ENCODE measurements at regions not wholly inside any gene's neighbourhood (a gene's known extent, or its start where the extent isn't known, plus 50 kb on each side); places are given as distances from the start of the nearest gene placed in this dataset.

GRCh38 chr15:31799715-31800321 is 230.5 kb upstream of the CHRNA7 start:
- DNase-seq (ENCODE audit: extremely low read depth, low read depth) = no peak

GRCh38 chr15:31801152-31801551 is 229.2 kb upstream of the CHRNA7 start:
- DNase-seq (ENCODE audit: extremely low read depth, low read depth) = no peak

- no peak for DNase-seq (ENCODE audit: extremely low read depth, low read depth)
Measured at GRCh38 chr15:31802761-31803160, 227.6 kb upstream of the CHRNA7 start.

DNA sequence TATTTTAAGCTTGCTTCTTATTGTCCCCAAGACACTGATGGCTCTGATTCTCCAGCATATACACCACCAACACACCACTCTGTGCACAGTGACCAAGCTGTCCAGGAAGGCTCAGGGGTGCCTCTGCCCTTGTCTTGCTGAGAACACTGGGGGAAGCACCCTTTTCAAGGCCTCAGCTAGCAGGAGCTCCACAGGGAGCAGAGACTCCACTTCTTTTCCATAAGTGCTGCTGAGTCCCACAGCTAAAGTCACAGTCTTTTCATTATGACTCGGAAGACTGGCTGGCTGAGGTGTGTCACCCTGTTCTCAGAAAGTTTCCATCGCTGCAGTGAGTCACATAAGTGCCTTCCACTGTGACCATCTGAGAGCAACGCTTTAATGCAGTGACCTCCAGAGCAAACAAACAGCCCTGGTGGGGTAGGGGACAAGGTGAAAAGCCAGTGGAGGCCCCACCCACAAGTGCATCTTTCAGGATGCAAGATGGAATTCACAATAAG is 226.9 kb upstream of the CHRNA7 start:
- no peak for DNase-seq (ENCODE audit: extremely low read depth, low read depth)

DNA sequence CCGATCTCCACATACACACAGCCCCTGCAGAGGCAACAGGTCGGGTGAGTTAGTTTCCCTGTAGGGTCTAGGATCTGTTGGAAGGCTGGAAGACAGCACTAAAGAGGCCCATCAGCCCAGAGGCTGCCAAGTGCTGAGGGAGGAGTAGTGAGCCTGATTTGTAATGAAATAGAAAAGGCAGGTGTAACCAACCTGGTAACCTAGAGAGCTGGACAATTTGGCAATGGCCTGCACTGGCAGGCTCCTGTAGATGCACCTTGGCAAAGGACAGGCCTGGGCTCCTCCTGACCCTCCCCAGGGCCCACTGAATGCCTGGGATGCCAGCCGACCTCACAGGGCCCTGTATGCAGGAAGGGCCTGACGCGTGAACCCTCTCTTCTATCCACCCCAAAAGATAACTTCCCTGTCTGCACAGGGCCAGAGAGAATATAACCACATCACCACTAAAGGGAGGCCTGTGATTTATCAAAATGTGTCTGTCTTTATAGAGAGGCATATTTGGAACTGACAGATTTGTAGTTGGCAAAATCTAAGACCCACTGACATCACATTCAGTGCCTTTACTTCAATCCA is 225.1 kb upstream of the CHRNA7 start:
- DNase-seq (ENCODE audit: extremely low read depth, low read depth) = no peak

GRCh38 chr15:31806106-31806505 is 224.2 kb upstream of the CHRNA7 start:
- DNase-seq (ENCODE audit: extremely low read depth, low read depth) = no peak

DNA sequence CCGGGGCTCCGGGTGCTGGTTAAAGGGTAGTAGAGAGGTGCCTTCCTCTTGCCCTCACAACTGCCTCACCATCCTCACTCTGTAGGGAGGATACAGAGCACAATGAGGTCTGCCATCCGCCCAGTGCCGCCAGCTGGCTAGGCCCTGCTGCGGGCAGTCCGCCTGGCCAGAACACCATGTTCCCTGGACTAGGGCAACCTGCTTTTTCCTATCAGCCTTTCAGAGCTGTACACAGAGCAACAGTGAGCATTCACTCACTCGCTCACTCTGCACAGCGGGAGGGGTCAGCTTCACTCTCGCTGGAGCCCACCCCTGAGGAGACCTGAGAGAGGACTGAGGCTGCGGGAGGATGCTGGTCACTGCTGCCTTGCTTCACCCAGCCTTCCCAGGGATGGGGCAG is 218.7 kb upstream of the CHRNA7 start:
- no peak for DNase-seq (ENCODE audit: extremely low read depth, low read depth)

- DNase-seq (ENCODE audit: extremely low read depth, low read depth) = no peak
Measured at GRCh38 chr15:31814082-31814481, 216.2 kb upstream of the CHRNA7 start.

GRCh38 chr15:31815411-31816155 is 214.7 kb upstream of the CHRNA7 start:
- DNase-seq (ENCODE audit: extremely low read depth, low read depth) = no peak

DNA sequence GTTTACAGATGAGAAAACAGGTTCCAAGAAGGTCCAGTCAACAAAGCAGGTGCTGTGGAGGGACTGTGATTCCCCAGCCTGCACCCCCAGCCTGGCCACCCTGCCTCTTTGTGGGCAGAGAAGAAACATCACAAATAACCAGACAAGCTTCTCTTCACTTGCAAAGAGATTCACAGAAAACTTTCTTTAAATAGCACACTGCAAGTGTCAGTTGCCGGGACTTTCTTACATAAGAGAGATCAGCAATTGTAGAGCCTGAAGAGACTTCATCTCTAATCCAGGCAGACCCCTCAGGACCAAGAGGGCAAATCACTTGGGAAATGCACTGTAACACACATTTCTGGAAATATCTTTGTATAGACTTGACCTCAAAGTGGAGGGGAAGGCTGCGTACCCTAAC is 207.9 kb upstream of the CHRNA7 start:
- DNase-seq (ENCODE audit: extremely low read depth, low read depth) = no peak

GRCh38 chr15:31824024-31824423 is 206.3 kb upstream of the CHRNA7 start:
- DNase-seq (ENCODE audit: extremely low read depth, low read depth) = no peak

- no peak for DNase-seq (ENCODE audit: extremely low read depth, low read depth)
Measured at GRCh38 chr15:31828594-31828993, 201.7 kb upstream of the CHRNA7 start.

DNA sequence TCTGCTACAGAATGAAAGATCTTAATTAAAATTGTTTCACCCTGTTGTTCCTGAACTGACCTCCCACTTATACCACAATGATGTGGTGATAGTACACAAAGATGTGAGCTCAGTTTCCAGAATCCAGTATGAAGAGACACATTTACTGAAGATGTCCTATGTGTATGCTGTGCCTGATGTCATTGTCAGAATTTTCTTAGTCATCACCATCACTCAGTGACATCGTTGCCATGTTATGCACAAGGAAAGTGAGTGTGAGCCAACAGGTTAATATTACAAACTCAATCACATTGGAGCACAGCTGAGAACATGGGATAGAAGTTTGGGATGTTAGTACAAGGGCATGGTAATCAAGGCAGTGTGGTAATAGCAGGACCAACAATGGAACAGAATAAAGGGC is 199.7 kb upstream of the CHRNA7 start:
- DNase-seq (ENCODE audit: extremely low read depth, low read depth) = no peak

- no peak for DNase-seq (ENCODE audit: extremely low read depth, low read depth)
Measured at GRCh38 chr15:31831596-31831995, 198.7 kb upstream of the CHRNA7 start.

DNA sequence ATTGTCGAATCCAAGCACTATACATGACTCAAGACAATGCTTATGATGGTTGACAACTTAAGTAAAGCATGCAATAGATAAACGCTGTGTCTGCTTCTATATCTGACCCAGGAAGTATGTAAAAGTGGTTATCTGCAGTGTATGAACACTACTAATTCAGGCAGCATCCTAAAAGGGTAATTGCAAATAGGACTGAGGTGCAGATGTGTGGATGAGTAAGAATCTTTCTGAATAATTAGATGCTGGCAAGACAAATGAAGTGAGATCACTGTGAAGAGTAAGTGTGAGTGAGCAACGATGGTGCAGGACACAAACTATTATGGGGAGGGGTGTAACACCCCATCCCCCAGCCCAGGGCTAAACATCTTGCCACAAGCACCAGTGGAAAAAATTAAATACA is 195.7 kb upstream of the CHRNA7 start:
- DNase-seq (ENCODE audit: extremely low read depth, low read depth) = no peak

GRCh38 chr15:31839388-31839787 is 190.9 kb upstream of the CHRNA7 start:
- no peak for DNase-seq (ENCODE audit: extremely low read depth, low read depth)

DNA sequence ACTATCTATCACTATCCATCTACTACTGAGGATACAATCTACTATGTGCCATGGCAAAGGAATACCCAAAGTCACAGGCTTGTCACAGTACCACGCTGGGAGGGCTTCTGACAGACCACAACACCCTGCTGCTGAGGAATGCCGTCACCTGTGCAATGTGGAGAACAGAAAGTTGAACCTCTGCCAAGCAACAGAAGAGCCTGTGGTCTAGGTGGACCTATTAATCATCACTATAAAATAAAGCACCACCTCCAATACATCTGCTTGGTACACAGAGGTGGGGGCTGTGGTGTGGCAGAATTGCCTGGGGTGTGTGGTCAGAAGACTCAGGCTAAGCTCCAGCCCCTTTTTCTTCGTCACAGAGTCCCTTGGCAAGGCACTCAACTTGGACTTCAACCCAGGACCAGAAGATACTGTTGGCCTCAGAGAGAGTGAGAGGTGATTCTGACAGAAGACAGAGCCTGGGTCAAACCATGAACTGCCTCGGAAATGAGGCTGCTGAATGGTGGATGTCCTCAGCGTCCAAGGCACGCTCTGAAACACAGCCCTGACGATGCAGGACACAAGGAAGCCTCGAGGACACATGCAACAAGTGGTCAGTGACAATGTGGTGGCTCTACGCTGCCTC is 189.4 kb upstream of the CHRNA7 start:
- DNase-seq (ENCODE audit: extremely low read depth, low read depth) = no peak

DNA sequence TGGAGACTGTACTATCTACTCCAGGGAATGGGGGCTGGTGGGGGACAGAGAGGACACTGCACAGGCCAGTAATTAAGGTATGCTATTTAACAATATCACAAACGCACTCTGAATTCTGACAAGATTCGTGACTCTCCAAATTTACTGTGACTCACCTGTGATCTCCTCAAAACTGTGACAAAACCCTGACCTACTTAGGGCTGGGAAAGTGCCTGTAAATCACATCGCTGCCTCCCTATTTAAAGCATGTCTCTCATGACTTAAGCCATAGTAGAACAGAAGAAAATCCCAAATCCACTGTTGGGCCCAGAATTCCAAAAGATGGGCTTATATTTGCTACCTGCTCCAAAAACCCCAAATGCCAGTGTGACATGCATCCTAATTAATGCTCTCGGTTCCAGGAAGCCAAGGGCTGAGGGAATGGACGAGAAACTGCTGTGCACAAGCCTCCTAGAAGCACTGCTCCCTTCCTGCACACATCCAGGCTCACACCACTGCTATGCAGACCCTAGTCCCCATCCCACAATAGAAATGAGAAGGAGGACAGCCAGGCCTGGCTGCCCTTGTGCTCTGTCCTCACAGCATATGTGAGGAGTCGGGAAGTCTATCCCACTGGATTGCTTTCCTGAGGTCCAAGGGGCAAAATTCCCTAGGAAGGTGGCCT is 187.7 kb upstream of the CHRNA7 start:
- DNase-seq (ENCODE audit: extremely low read depth, low read depth) = no peak

- no peak for DNase-seq (ENCODE audit: extremely low read depth, low read depth)
Measured at GRCh38 chr15:31843426-31844055, 186.8 kb upstream of the CHRNA7 start.

GRCh38 chr15:31845791-31846190 is 184.5 kb upstream of the CHRNA7 start:
- DNase-seq (ENCODE audit: extremely low read depth, low read depth) = no peak

DNA sequence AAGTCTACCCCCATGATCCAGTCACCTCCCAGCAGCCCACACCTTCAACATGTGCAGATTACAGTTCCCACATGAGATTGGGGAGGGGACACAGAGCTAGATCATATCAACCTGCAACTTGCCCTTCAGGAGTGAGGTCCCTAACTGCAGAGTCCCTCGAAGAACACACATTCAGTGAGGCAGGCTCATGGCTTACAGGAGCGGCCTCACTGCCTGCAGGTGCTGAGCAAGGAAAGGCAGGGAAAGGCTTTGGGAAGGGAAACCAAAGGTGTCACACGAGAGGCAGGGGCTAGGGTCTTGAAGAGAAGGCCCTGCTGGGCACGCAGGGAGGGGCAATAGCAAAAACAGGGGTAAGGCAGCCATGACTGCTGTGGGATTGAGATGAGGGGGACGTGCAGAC is 182.4 kb upstream of the CHRNA7 start:
- DNase-seq (ENCODE audit: extremely low read depth, low read depth) = no peak

Measured in NCI-H460 (cell line).